Smooth muscle cell of the brain vasculature (primary cell): ENCODE measurements at regions not wholly inside any gene's neighbourhood (a gene's known extent, or its start where the extent isn't known, plus 50 kb on each side); places are given as distances from the start of the nearest gene placed in this dataset.
"Not testable (repeated sequence)": the region's sequence is repeated elsewhere in the genome, so short reads cannot be mapped to it uniquely, and the experiment has no call there.

Experiments
- DNase-seq: peaks from one replicate; pipeline ENCODE4 v3.0.0-alpha.2; 2012; ENCODE audit warnings: low read depth, low spot score

DNA sequence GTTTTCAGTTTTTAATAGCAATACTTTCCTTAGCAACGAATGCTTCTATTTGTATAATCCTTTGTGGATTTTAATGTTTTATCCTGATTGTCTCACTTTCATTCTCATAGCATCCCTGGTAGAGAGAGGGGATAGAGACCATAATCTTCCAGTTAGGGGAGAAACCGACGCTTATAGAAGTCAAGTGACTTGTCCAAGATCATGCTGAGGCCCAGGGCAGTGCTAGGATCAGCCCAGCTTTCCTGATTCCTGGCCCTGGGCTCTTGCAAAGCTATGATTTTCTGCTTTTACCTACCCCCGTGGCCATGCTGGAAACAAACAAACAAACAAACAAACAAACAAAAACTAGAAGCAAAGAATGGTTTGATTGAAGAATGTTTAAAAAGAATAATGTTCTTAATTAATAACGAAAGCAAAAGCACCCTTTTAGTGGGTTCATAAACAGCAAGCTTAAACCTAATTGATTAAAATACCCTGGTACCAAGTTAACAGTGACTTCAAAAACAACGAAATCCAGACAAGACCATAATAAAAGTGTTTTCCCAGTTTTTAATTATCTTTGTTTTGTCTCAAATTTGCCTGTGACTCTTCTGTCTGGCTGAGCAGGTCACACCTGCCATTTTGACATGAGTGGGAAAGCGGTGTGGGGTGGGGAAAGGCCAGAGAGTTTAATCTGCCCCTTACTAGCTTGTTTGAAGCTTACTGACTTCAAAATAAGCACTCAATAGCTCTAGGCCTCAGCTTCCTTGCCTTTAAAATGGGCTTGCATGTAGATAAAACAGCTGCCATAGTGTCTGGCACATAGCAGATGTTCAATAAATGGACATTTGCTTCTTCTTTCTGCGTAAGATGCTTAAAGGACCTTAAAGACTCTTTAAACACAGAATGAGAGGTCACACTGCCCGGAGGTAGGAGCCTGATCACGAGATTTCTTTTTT is 116.6 kb upstream of the MYCN start:
- DNase-seq = no peak

DNA sequence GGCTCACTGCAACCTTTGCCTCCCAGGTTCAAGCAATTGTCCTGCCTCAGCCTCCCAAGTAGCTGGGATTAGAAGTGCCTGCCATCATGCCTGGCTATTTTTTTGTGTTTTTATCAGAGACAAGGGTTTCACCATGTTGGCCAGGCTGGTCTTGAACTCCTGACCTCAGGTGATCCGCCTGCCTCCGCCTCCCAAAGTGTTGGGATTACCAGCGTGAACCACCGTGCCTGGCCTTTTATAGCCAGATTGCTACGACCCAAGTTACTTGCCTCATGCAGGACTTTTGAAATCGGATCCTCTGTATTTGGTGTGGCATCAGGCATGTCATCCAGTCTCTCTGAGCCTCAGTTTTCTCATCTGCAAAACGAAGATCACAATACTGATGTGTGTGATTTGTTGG is 115.9 kb upstream of the MYCN start:
- DNase-seq = not testable (repeated sequence)

DNA sequence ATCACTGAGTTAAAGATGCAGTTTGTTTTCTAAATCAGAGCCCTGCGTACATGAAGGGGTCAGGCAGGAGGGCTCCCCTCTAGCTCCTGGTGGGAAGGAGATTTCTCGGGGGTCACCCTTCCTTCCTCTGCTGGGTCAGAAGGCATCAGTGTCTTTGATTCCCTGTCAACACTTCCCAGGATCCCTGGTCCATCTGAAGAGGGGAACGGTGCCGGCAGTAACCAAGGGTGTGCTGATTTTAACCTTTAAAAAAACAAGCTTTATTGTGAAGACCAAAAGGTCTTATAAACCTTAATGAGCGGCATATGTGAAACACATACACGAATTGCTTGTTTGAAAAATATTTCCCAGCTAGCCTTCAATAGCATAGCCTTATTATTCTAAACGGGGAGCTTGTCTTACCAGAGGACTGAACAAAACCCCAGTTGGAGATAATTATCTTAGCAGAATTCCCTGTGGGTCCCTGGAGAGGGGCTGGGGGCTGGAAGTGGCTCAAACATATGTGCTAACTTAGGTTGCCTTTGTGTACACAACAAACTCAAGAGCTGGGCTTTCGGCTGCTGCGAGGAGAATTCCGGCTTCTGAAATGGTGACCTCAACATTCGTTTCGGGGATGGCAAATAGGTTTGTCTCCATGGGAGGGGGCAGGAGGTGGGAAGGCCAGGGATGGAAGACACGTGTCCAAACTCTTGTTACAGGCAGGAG is 114.9 kb upstream of the MYCN start:
- no peak for DNase-seq

DNA sequence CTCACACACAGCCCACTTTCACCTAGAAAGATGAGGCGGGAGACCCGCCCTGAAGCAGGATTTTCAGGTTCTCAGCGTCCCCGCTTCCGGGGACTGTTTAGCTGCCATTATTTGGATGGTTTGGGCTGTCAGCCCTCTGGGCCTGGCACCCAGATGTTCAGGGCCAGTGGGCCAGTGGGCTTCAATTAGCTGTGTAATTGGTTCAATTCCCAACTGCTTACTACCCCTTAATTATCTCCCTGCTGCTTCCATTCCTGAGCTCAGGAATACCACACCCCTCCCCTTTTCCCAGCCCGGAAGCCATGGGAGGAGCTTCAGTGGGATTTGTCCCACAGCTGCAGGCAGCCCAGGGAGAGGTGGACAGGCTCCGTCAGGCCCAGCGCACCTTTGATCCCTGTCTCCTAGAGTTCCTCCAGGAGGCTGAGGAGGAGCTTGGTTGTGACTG is 114.1 kb upstream of the MYCN start:
- no peak for DNase-seq

DNA sequence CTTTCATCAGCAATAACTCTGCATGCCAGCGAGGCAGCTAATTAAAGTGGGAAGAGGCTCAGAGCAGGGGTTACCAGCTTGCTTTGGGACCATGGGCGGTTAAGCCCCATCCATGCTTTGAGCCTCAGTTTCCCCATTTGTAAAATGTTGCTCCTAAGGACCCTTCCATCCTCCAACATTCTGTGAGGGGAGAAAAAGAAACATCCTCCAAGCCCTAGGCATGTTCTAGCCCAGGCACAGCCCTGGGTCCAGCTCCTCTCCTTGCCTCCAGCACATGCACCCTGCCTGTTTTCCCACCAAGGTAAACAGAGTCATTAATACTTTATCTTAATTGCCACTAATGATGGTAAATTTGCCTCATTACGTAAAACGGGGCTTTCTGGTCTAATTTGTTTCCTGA is 113.3 kb upstream of the MYCN start:
- DNase-seq = no peak

DNA sequence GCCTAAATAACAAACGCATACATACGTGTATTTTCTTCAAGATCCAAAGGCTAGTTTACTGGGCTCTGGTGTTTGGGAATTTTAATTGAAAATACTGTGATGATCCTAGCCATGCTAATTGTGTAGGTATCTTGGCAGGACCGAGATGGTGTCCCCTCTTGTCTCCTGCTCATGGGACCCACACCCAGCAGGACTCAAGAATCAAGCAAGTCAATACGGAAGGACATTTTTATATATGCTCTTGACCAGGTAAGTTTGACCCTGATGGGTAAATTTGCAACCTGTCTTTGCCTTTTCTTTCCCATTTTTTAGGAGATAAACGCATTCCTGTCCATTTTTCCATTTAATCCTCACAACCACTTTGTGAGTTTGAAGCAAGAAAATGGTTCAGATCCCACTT is 111.8 kb upstream of the MYCN start:
- no peak for DNase-seq

DNA sequence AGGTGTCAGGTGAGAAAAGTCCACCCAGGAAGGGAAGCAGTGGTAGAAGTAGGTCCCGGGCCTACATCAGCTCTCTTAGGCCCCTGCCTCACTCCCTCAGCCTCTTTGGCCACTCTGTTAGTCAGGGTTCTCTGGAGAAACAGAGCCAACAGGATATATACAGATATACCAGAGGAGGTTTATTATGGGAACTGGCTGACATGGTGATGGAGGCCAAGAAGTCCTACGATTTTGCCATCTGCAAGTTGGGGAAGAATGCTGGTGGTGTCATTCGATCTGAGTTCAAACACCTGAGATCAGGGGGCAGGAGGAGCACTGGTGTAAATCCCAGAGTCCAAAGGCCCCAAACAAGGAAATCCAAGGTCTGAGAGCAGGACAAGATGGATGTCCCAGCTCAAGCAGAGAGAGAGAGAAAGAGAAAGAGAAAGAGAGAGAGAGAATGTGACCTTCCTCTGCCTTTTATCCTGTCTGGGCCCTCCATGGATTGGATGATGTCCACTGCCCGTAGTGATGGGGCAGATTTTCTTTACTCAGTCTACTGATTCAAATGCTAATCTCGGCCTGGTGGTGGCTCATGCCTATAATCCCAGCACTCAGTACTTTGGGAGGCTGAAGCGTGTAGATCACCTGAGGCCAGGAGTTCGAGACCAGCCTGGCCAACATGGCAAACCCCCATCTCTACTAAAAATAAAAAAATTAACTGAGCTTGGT is 111.1 kb upstream of the MYCN start:
- DNase-seq = no peak

DNA sequence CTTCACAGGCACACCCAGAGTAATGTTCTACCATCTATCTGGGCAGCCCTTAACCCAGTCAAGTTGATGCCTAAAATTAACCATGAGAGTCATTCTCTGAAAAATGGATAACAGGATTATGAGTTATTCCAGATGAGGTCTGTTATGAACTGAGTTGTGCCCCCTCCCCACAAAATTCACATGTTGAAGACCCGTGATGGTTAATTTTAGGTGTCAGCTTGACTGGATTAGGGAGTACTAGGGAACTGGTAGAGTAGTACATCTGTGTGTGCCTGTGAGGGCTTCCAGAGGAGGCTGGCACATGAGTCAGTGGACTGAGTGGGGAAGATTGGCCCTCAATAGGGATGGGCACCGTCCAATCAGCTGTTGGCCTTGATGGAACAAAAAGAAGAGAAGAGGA is 110.4 kb upstream of the MYCN start:
- no peak for DNase-seq

DNA sequence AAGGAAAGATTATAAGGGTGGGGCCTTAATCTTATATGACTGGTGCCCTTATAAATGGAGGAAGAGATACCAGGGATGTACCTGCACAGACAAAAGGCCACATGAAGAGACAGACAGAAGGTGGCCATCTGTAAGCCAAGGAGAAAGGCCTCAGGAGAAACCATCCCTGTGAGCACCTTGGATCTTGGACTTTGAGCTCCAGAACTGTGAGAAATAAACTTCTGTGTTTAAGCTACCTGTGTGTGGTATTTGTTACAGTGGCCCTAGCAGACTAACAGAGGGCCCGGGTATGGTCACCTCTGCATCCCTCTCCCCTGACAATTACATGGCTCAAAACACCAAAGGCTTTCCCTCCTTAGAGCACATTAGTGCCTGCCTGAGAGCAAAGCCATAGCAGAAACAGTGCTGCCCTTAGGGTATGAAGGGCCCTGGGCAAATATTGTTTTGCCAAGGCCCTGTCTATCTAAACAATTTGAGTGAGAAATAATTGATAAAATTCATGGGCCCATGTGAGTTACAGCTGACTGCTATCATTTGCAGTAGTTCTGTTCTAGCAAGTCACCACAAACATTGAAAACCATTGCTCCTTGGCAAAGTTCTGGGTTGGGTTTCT is 109.3 kb upstream of the MYCN start:
- DNase-seq = no peak

DNA sequence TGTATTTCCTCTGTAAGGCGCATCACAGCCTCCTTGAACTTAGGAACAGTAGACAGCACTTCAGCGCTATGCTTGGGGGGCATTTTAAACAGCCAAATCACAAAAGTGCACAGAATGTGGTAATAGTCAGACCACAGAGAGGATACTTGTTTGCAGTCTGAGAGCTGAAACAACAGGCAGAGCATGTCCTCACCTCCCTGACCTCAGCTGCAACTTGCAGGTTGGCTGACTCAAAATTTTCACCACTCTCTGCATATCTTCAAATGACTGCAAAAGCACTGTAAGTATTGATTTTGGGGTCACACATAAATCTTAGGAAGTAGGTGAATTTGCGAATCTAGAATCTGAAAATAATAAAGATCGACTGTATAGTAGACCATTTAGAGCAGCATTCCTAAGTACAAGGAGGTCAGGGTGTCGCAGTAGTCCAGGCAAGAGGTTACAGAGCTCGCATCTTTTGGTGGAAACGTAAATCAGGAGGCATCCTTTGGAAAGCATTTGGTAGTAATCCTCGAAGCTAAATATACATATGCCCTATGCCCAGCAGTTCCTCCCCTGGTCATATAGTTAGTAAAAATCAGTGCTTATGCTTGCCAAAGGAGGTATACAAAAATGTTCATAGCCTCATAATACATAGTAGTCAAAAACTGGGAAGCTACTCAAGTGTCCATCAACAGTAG is 108.2 kb upstream of the MYCN start:
- DNase-seq = no peak

DNA sequence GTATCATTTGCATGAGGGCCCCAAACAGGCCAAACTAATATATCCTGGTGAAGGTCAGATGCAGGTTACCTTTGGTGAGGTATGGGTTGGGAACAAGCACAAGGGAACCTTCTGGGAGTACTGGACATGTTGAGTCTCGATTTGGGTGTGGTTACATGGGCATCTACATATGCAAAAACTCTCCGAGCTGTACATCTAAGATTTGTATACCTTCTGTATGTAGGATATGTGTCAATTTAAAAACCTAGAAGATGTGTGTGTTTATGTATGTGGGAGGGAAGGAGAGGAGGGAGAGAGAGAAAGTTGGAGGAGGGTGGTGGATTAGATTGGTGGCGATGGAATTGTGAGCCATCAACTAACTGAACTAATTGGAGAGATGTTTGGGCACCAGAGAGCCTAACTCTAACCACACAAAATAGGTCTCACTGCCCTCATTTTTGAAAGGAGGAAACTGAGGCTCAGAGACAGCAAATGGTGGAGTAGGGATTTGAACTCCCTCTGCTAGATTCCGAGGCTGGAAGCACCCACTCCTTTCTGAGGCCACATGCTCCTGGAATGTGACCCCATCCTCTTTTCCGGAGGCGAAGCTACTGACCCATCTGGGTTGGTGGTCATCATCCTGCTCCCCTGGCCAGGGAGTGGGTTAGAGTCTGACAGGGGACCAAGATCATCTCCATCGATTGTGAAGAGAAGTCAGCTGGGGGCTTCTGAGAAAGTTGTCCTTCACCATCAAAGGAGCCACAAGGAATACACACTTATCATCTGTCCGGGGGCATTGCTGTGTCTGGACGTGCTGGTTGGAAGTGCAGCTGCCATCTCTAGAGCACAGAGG is 107.3 kb upstream of the MYCN start:
- DNase-seq = no peak

DNA sequence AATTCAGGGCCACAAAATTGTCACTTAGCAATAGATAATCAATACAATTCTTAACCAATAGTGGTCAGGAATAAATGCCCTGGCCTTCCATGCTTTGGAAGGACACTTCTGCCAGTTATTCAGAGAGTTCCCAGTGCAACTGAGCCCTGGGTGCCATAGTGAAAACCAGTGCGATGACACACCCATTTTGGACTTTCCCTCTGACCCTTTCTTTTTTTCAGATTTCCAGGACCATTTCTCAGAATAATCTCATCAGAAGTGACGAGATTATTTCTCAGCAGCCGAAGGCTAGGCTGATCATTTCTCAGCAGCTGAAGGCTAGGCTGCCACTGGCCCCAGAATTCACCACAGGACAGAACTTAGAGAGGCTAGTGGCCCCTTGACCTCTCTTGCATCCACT is 106.6 kb upstream of the MYCN start:
- DNase-seq = no peak

DNA sequence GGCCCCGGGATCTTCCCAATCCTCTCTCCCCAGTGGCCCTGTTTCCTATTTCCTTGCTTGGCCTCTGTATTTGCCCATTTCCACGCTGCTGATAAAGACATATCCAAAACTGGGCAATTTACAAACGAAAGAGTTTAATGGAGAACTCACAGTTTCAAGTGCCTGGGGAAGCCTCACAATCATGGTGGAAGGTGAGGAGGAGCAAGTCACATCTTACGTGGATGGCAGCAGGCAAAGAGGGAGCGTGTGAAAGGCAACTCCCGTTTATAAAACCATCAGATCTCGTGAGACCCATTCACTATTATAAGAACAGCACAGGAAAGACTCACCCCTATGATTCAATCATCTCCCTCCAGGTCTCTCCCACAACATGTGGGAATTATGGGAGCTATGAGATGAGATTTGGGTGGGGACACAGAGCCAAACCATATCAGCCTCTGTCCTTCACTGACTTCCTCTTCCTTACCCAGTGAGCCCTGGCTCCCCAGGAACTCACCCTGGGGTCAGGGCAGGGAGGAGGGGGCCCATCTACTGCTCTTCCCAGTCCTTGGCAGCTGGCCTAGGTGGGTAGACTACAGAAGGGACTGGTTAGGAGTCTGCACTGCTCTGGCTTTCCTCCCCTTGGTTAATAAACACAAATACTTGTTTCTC is 105.8 kb upstream of the MYCN start:
- DNase-seq = no peak

DNA sequence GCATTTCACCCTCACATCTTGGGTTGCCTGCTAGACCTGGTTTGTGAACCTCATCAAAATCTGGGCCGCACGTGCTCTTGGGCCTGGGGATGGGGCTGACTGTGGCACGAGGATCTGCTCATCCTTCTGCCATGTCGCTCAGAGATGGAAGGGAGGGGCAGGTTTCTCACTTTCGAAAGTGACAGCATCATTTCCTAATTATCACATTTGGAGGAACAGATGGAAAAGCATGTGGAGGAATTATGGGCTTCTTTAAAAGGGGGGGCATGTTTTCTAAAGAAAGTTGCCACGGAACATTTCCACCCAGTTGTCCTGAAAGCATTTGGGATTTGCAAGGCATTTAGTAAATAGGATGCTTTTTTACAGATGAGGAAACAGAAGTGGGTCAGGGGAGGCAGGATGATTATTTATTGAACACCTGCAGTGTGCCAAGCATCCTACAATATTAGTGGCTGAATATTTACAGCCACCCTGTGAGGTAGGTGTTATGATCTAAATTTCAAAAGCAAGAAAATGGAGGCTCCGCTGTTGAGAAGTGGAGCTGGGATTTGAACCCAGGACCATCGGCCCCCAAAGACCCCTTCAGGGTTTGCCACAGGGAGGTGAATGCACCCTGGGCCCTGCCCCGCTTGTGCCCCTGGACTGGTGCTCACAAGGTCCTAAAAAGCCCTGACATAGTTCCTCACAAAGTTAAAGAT is 104.2 kb upstream of the MYCN start:
- no peak for DNase-seq

DNA sequence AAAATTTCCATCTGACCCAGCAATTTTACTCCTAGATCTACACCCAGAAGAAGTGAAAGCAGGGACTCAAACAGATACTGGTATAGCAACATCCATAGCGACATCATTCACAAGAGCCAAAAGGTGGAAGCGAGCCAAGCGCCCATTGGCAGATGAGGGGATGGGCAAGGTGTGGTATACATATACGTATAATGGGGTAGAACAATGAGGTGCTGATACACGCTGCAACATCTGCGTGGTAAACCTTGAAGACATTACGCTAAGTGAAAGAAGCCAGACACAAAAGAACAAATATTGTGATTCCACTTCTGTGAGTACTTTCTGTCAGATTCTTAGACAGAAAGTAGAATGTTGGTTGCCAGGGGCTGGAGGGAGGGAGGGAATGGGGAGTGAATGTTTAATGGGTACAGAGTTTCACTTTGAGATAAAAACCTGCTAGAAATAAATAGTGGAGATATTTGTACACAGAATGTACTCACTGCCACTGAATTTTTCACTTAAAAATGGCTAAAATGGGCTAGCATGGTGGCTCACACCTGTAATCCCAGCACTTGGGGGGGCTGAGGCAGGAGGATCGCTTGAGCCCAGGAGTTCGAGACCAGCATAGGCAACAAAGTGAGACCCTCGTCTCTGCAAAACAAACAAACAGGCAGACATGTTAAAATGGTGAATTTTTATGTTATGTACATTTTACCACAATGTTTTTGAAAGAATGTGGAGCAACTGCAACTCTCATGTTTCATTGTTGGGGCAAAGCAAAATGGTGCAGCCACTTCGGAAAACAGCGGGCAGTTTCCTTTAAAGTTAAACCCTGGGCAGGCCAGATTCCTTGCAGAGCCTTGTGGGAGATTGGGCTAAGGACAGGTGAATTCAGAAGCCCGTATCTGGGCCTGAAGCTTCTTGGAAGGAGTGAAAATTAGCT is 103.4 kb upstream of the MYCN start:
- no peak for DNase-seq

DNA sequence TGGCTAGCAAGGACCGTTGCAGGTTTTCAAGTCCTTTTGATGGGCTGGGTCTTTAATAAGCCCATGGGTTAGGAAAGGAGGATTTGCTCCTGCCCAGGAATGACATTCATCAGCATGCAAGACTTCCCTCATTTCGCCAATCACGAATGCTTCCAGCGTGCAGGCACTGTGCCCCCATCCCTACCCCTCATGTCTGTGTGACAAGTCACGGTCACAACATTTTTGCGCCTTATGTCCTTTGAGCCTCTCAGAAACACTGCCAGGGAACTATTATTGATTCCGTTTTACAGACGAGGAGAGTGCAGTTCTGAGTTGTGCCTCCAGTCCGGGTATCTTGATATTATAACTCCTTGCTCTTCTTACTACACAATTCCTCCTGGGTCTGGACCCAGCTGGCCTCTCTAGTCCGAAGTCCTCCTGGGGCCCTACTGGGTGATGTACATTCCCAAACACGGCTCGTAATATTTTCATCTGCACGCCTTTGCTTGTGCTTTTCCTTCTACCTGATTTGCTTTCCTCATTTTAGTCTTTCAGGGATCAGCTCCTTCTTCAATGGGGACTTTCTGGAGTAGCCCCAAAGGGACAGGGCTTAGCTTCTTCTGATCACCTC is 101.8 kb upstream of the MYCN start:
- no peak for DNase-seq

DNA sequence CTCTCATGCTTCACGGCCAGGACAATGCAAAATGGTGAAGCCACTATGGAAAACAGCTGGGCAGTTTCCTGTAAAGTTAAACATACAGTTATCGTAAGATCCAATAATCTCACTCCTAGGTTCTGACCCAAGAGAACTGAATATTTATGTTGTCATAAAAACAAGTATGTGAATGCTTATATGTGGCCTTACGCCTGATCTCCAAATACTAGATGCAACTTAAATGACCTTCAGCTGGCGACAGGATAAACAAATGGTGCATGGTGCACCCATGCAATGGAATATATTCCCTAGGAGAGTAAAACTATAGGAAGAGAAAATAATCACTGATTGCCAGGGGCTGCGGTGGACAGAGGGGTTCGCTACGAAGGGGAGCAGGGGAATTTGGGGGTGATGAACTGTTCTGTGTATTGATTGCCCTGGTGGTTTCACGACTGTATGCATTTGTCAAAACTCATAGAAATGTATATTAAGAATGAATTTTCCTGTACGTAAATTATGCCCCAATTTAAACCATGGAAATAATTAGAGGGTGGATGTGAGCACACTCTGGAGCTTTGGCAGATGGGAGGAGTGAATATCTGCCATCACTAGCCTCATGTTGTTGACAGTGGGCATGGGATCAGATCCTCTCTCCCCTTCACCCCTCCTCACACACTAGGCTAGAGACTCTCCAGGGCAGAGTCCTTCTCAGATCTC is 100.8 kb upstream of the MYCN start:
- no peak for DNase-seq
